A549 (cell line): ENCODE measurements at regions not wholly inside any gene's neighbourhood (a gene's known extent, or its start where the extent isn't known, plus 50 kb on each side); places are given as distances from the start of the nearest gene placed in this dataset.

Source experiments
- ATAC-seq, 2 experiments: fragments of 200-7000 bp in 1 of 2; fragments of >200 bp in 1 of 2; cut with Nextera tagmentation in 1 of 2; cut with Tn5 transposase in 1 of 2; 3 replicates each; pipeline versions ENCODE4 v1.8.0 to v1.9.1; 2018 to 2020; ENCODE audit warnings: mild to moderate bottlenecking in 1 of 2, moderate library complexity in 1 of 2
- CTCF ChIA-PET: fragments of 300-600 bp; sonication (Branson Sonifier 250); formaldehyde crosslinking; extraction: SDS; loops from one replicate; lab custom pipeline; 2021; ENCODE audit warnings: antibody characterized with exemption, inconsistent platforms; lab: Yijun Ruan, JAX
- POLR2A ChIA-PET: fragments of 350-600 bp; formaldehyde crosslinking; extraction: SDS; loops from one replicate; lab custom pipeline; 2021; ENCODE audit warnings: antibody characterized with exemption, inconsistent platforms; lab: Yijun Ruan, JAX
- DNase-seq, 2 experiments: peaks; one replicate each; pipeline versions ENCODE4 v3.0.0 to v3.0.0-alpha.2; 2011 to 2016; ENCODE audit warnings: low read depth in 1 of 2, low spot score in 1 of 2
- FAIRE-seq: peaks from 2 replicates; lab custom pipeline; 2011; peaks lifted over from hg19 to GRCh38; lab: Jason Lieb, UNC
- H3K27ac ChIP-seq, 2 experiments: fragments of >200 bp; sonication (Bioruptor Twin); formaldehyde crosslinking; 3 replicates each; pipeline ENCODE4 v1.5.1; 2016 to 2017
- H3K4me1 ChIP-seq: fragments of >200 bp; sonication (Bioruptor Twin); formaldehyde crosslinking; 3 replicates; pipeline ENCODE4 v1.6.1; 2016
- H3K4me2 ChIP-seq: fragments of >200 bp; sonication (Bioruptor Twin); formaldehyde crosslinking; 3 replicates; pipeline ENCODE4 v1.6.1; 2016
- H3K4me3 ChIP-seq: fragments of >200 bp; sonication (Bioruptor Twin); formaldehyde crosslinking; 3 replicates; pipeline ENCODE4 v1.5.1; 2016
- H3K9me3 ChIP-seq: fragments of >200 bp; sonication (Bioruptor Twin); formaldehyde crosslinking; 3 replicates; pipeline ENCODE4 v1.6.1; 2016
- ATOH8 ChIP-seq: fragments of 250-450 bp; sonication (Bioruptor Pico); IDR thresholded peaks from 2 replicates; pipeline ENCODE4 v1.5.0; 2020; ENCODE audit warnings: low read depth, mild to moderate bottlenecking, moderate library complexity
- BHLHE40 ChIP-seq: IDR thresholded peaks from 2 replicates; pipeline ENCODE4 v1.6.1; 2012; ENCODE audit warnings: low read depth, low read length, inconsistent platforms
- CBX2 ChIP-seq: fragments of 200-600 bp; sonication (generic); IDR thresholded peaks from 2 replicates; pipeline ENCODE4 v1.6.1; 2016; ENCODE audit warnings: low read depth, mild to moderate bottlenecking, borderline replicate concordance
- CEBPB ChIP-seq, 2 experiments: fragments of >200 bp in 1 of 2; sonication (Bioruptor Twin) in 1 of 2; formaldehyde crosslinking in 1 of 2; IDR thresholded peaks; 2 replicates each; pipeline ENCODE4 v1.6.1; 2012 to 2016
- CHD4 ChIP-seq: fragments of 200-600 bp; sonication (generic); IDR thresholded peaks from 2 replicates; pipeline ENCODE4 v1.6.1; 2016; ENCODE audit warnings: antibody characterized with exemption, mild to moderate bottlenecking, borderline replicate concordance
- FOSL2 ChIP-seq, 2 experiments: fragments of 450-650 bp in 1 of 2; fragments of >200 bp in 1 of 2; sonication (Bioruptor Twin) in 1 of 2; formaldehyde crosslinking; IDR thresholded peaks; 2 replicates each; pipeline versions ENCODE4 v1.5.0 to v1.6.1; 2016 to 2020; ENCODE audit warnings: mild to moderate bottlenecking in 1 of 2, moderate library complexity in 1 of 2
- FOXS1 ChIP-seq: fragments of 250-450 bp; sonication (Bioruptor Pico); IDR thresholded peaks from 2 replicates; pipeline ENCODE4 v1.5.0; 2020; ENCODE audit warnings: mild to moderate bottlenecking, moderate library complexity
- GATA3 ChIP-seq: IDR thresholded peaks from 2 replicates; pipeline ENCODE4 v1.6.1; 2012; ENCODE audit warnings: borderline replicate concordance
- HDAC2 ChIP-seq: fragments of 200-600 bp; sonication (generic); IDR thresholded peaks from 2 replicates; pipeline ENCODE4 v1.6.1; 2016
- HOXA7 ChIP-seq: fragments of 250-450 bp; sonication (Bioruptor Pico); IDR thresholded peaks from 2 replicates; pipeline ENCODE4 v1.5.0; 2020; ENCODE audit warnings: mild to moderate bottlenecking, moderate library complexity
- HOXB13 ChIP-seq: fragments of 250-450 bp; sonication (Bioruptor Pico); IDR thresholded peaks from 2 replicates; pipeline ENCODE4 v1.5.0; 2020; ENCODE audit warnings: low read depth, mild to moderate bottlenecking, moderate library complexity
- HOXB5 ChIP-seq: fragments of 250-450 bp; sonication (Bioruptor Pico); IDR thresholded peaks from 2 replicates; pipeline ENCODE4 v1.5.0; 2020; ENCODE audit warnings: mild to moderate bottlenecking, moderate library complexity
- KDM1A ChIP-seq: fragments of 200-600 bp; sonication (generic); IDR thresholded peaks from 2 replicates; pipeline ENCODE4 v1.6.1; 2016; ENCODE audit warnings: low read depth, mild to moderate bottlenecking
- KDM5A ChIP-seq: fragments of 200-600 bp; sonication (generic); IDR thresholded peaks from 2 replicates; pipeline ENCODE4 v1.6.1; 2016; ENCODE audit warnings: antibody characterized with exemption, mild to moderate bottlenecking
- MAZ ChIP-seq: fragments of 150-350 bp; IDR thresholded peaks from 2 replicates; pipeline ENCODE4 v1.6.1; 2014; ENCODE audit warnings: antibody characterized with exemption, low read depth, low read length, borderline replicate concordance
- MYC ChIP-seq: IDR thresholded peaks from 2 replicates; pipeline ENCODE4 v1.6.1; 2012; ENCODE audit warnings: mild to moderate bottlenecking, inconsistent platforms, low read length, improper control_type of control experiment, borderline replicate concordance
- NFE2L2 ChIP-seq: fragments of 150-350 bp; conservative IDR thresholded peaks from 2 replicates; pipeline ENCODE4 v1.6.1; 2014; ENCODE audit warnings: low read length
- NR3C1 ChIP-seq: fragments of >200 bp; sonication (Bioruptor Twin); formaldehyde crosslinking; IDR thresholded peaks from 3 replicates; pipeline ENCODE4 v1.6.1; 2017
- POLR2A ChIP-seq: IDR thresholded peaks from 2 replicates; pipeline ENCODE4 v1.6.1; 2012; ENCODE audit warnings: mild to moderate bottlenecking, low read length
- RAD21 ChIP-seq, 2 experiments: fragments of >200 bp in 1 of 2; sonication (Bioruptor Twin) in 1 of 2; formaldehyde crosslinking in 1 of 2; IDR thresholded peaks in 1 of 2; conservative IDR thresholded peaks in 1 of 2; 2 replicates in 1 of 2; 3 replicates in 1 of 2; pipeline ENCODE4 v1.6.1; 2012 to 2018; ENCODE audit warnings: inconsistent platforms in 1 of 2
- RCOR1 ChIP-seq: fragments of 150-350 bp; IDR thresholded peaks from 2 replicates; pipeline ENCODE4 v1.6.1; 2014; ENCODE audit warnings: antibody characterized with exemption, low read length, low read depth
- TFCP2L1 ChIP-seq: fragments of 250-450 bp; sonication (Bioruptor Pico); IDR thresholded peaks from 2 replicates; pipeline ENCODE4 v1.5.0; 2021; ENCODE audit warnings: mild to moderate bottlenecking
- ZFP36 ChIP-seq: fragments of 450-650 bp; IDR thresholded peaks from 2 replicates; pipeline ENCODE4 v1.6.1; 2014; ENCODE audit warnings: borderline replicate concordance; ENCODE audit not compliant: partially characterized antibody
- ZSCAN20 ChIP-seq: fragments of 250-450 bp; sonication (Bioruptor Pico); IDR thresholded peaks from 2 replicates; pipeline ENCODE4 v1.8.0; 2022; ENCODE audit warnings: mild to moderate bottlenecking, moderate library complexity
- WGBS: methylation state at CpG from one replicate; pipeline ENCODE4 v1.1.6; 2017; ENCODE audit errors: missing lambda C conversion rate; 5-methylcytosine and 5-hydroxymethylcytosine counted together

DNA sequence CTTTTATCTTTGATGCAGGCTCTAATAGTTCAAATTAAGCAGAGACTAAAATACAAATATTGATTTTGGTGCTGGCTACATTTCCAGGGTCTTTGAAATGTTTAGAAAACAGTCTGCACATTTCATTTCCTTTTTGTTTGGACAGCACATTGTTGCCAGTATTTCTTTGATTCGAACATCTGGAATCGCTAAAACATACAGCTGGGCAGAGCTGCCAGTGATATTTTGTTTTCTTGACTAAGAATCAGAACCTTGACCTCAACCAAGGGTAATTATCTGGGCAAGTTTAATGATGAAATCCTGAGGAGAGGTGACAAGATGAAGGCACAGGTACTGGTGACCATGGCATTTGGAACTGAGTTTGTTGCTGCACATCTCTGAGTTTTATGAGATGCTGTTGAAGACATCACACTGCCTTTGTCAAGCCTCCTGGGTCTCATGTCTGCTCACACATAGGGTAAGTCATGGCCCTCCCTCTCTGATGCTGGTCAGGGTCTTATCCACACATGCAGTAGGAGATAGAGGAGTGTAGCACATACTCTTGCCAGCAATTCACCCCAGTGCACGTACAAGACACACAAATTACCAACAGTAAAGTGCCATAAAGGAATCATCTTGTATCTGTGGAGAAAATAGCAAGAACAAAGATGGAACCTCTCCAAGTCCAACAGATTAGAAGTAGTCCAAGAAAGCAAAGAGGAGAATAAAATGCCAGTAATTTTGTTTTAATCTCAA lies 391.9 kb downstream of the RND3 start:
- Histone ChIP-seq H3K27ac (0 out of 6 replicates have a peak overlapping the region, but pooled peaks of 1 of the 2 experiments have one; percentile 2), H3K4me2 (no peak overlapping the region), H3K9me3 (no peaks in the 10 kb centered on the region), H3K4me1 (peaks cover 8% of the 10 kb centered on the region; the same call in 2 of the 3 replicates), H3K4me3 (no peak overlapping the region)
- ChIA-PET CTCF (no interaction called here), POLR2A (no interaction called here)
- no peak for FAIRE-seq
- 80% methylated on average over 3 of the region's 3 CpGs for WGBS
- ATAC-seq, result no peak
- no peak for DNase-seq
- TF ChIP-seq MAZ (no peak), CBX2 (no peak), HOXB5 (CRISPR knock-in tag) (no peak), CEBPB (IDR thresholded peaks at IDR 0.05) (no peak), HDAC2 (no peak), GATA3 (no peak), ZSCAN20 (CRISPR knock-in tag) (no peak), ATOH8 (CRISPR knock-in tag) (no peak), BHLHE40 (no peak), MYC (no peak), KDM5A (no peak), RCOR1 (no peak), RAD21 (conservative IDR thresholded peaks at IDR 0.05 in 1 of 2, IDR thresholded peaks at IDR 0.05 in 1 of 2) (no peak), FOSL2 (IDR thresholded peaks at IDR 0.05) (no peak), FOSL2 (CRISPR knock-in tag; IDR thresholded peaks at IDR 0.05) (no peak), FOXS1 (CRISPR knock-in tag) (no peak)

DNA sequence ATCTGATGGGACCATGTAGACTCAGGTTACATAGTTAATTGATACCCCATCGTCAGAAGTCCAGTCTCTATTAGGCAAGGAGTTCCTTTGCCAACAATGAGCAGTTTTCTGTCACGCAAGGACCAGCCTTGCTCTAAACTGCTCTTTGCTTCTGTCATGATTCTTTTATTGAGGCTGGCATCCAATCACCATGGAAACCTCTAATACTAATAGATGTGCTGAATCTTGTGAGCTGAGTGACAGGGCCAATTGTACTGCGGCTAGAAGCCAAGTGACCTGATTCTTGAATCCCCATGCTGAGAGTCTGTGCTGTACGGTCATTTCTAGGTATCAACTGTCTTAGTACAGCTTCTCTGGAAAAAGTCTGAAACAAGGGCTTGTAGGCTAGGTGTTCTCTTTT lies 395.6 kb downstream of the RND3 start:
- POLR2A ChIA-PET, result no interaction called here
- H3K9me3 ChIP-seq, result no peaks in the 10 kb centered on the region
- no peak for TF ChIP-seq KDM1A
- no peak for TF ChIP-seq TFCP2L1 (CRISPR knock-in tag)
- no peak for TF ChIP-seq NFE2L2
- TF ChIP-seq POLR2A, result no peak
- no peak for TF ChIP-seq HOXB13 (CRISPR knock-in tag)
- FAIRE-seq (no peak), ATAC-seq (no peak), DNase-seq (no peak)
- whole genome bisulfite sequencing, result 88% methylated on average over 4 of the region's 4 CpGs
- peaks cover 5% of the 10 kb centered on the region; the same call in 1 of the 3 replicates for H3K4me1 ChIP-seq
- no peak overlapping the region for H3K4me3 ChIP-seq
- CTCF ChIA-PET, result no interaction called here
- no peak overlapping the region for H3K4me2 ChIP-seq
- H3K27ac ChIP-seq, result no peak overlapping the region

GRCh38 chr2:150090031-150090430 lies 397.4 kb downstream of the RND3 start:
- TF ChIP-seq KDM1A (no peak), FOSL2 (IDR thresholded peaks at IDR 0.05) (no peak), FOSL2 (CRISPR knock-in tag; IDR thresholded peaks at IDR 0.05) (no peak), HOXA7 (CRISPR knock-in tag) (no peak), NR3C1 (no peak), ZFP36 (no peak), HDAC2 (no peak), CHD4 (no peak), HOXB5 (CRISPR knock-in tag) (no peak)
- Histone ChIP-seq H3K4me1 (peaks cover 5% of the 10 kb centered on the region; the same call in 1 of the 3 replicates), H3K9me3 (peaks cover 3% of the 10 kb centered on the region; the same call in 1 of the 3 replicates), H3K4me2 (no peak overlapping the region), H3K27ac (no peak overlapping the region), H3K4me3 (no peak overlapping the region)
- ChIA-PET POLR2A (no interaction called here), CTCF (interaction anchor here (1.3 kb wide), 1 partner anchor 12 kb away, joined by 3 read pairs; no protein-coding TSS in a partner anchor)
- WGBS, result 76% methylated on average over 1 of the region's 1 CpG
- ATAC-seq (no peak), DNase-seq (no peak), FAIRE-seq (no peak)
